Spleen (tissue), 11 donors: ENCODE measurements at regions not wholly inside any gene's neighbourhood (a gene's known extent, or its start where the extent isn't known, plus 50 kb on each side); places are given as distances from the start of the nearest gene placed in this dataset.
A peak's percentile ranks its signal among the peaks of the same experiment; 100 is the strongest.

ENCODE experiments used
- DNase-seq: peaks from one replicate; pipeline ENCODE4 v3.0.0-alpha.2; 2020
- H3K27ac ChIP-seq, 8 donors: fragments of 200-600 bp; sonication (generic) in 7 of 8; 1 replicate in 4 of 8; 2 replicates in 4 of 8; pipeline versions ENCODE4 v1.5.0 to v1.8.0; 2016 to 2021; ENCODE audit warnings: inconsistent platforms in 4 of 8, mild to moderate bottlenecking in 4 of 8, moderate library complexity in 1 of 8
- H3K27me3 ChIP-seq, 7 donors: fragments of 200-600 bp; sonication (generic) in 6 of 7; replicated peaks in 1 of 7; 1 replicate in 4 of 7; 2 replicates in 3 of 7; pipeline versions ENCODE4 v1.5.0 to v1.8.0; 2016 to 2021; ENCODE audit warnings: inconsistent platforms in 3 of 7, mild to moderate bottlenecking in 1 of 7
- H3K36me3 ChIP-seq, 6 donors: fragments of 200-600 bp; sonication (generic) in 5 of 6; 1 replicate in 4 of 6; 2 replicates in 2 of 6; pipeline versions ENCODE4 v1.5.0 to v1.8.0; 2016 to 2021; ENCODE audit warnings: inconsistent platforms in 2 of 6
- H3K4me1 ChIP-seq, 6 donors: fragments of 200-600 bp; sonication (generic) in 5 of 6; 1 replicate in 3 of 6; 2 replicates in 3 of 6; pipeline versions ENCODE4 v1.5.0 to v1.8.0; 2016 to 2021; ENCODE audit warnings: inconsistent platforms in 3 of 6
- H3K4me3 ChIP-seq, 8 donors: fragments of 200-600 bp; sonication (generic) in 7 of 8; 1 replicate in 4 of 8; 2 replicates in 4 of 8; pipeline versions ENCODE4 v1.5.0 to v1.8.0; 2016 to 2021; ENCODE audit warnings: inconsistent platforms in 4 of 8, mild to moderate bottlenecking in 4 of 8, moderate library complexity in 2 of 8
- H3K9me3 ChIP-seq, 8 donors: fragments of 200-600 bp; sonication (generic) in 7 of 8; 1 replicate in 4 of 8; 2 replicates in 4 of 8; pipeline versions ENCODE4 v1.5.0 to v1.8.0; 2016 to 2021; ENCODE audit warnings: inconsistent platforms in 4 of 8
- CTCF ChIP-seq, 11 experiments: fragments of 200-600 bp in 7 of 11; fragments of 450-650 bp in 4 of 11; sonication (generic) in 4 of 11; IDR thresholded peaks in 8 of 11; conservative IDR thresholded peaks in 3 of 11; 1 replicate in 7 of 11; 2 replicates in 4 of 11; pipeline versions ENCODE4 v1.4.0 to v1.8.0; 2016 to 2021; ENCODE audit warnings: antibody characterized with exemption in 11 of 11, inconsistent platforms in 4 of 11, mild to moderate bottlenecking in 1 of 11
- POLR2A ChIP-seq, 3 donors: fragments of 450-650 bp; IDR thresholded peaks; one replicate each; pipeline ENCODE4 v1.5.1; 2017; ENCODE audit warnings: antibody characterized with exemption in 3 of 3, mild to moderate bottlenecking in 1 of 3
- POLR2AphosphoS5 ChIP-seq, 3 donors: sonication (generic); formaldehyde crosslinking; IDR thresholded peaks; one replicate each; pipeline ENCODE4 v1.5.1; 2017; ENCODE audit warnings: antibody characterized with exemption in 3 of 3
- WGBS, 5 donors: extraction: QIAGEN DNeasy Blood & Tissue Kit in 3 of 5; methylation state at CpG; one replicate each; pipeline versions ENCODE4 v1.1.5 to v1.1.7; 2013 to 2018; 5-methylcytosine and 5-hydroxymethylcytosine counted together
- intact Hi-C: fragments of 100-400 bp; cut with DNase I; formaldehyde crosslinking; loops from one replicate; pipeline ENCODE4 v1.15.0; 2023; ENCODE audit warnings: low total_unique reads
- donor health status: healthy with polysubstance abuse.
- donor health status: DM: no; HTN: no; CAD: no; lungs with moderate emphysema.
- donor health status: DM: no; HTN: no; CAD: no.
- donor health status: Bipolar disorder and iron deficiency.
- donor health status: healthy.
- donor health status: DM: no; HTN: no; CAD: no.
- donor health status: DM: yes; HTN: yes; CAD: no.

- Histone ChIP-seq H3K9me3 (no peaks in the 10 kb centered on the region), H3K4me3 (no peak overlapping the region), H3K27ac (no peak overlapping the region), H3K36me3 (no peaks in the 10 kb centered on the region), H3K4me1 (peaks cover 0 to 25% (median 2%) of the 10 kb centered on the region in 6 donors), H3K27me3 (no peaks in the 10 kb centered on the region)
- TF ChIP-seq POLR2AphosphoS5 (IDR thresholded peaks at IDR 0.05) (no peak), CTCF (IDR thresholded peaks at IDR 0.05 in 8 of 11, conservative IDR thresholded peaks at IDR 0.05 in 3 of 11) (no peak), POLR2A (IDR thresholded peaks at IDR 0.05) (no peak)
- no peak for DNase-seq
- WGBS, 5 donors = 67 to 89% (median 80%) methylated on average over 1 of the region's 1 CpG
- intact Hi-C loops = no loop called here
These were observed 306.9 kb downstream of the QKI start for GRCh38 chr6:163721435-163721834.

DNA sequence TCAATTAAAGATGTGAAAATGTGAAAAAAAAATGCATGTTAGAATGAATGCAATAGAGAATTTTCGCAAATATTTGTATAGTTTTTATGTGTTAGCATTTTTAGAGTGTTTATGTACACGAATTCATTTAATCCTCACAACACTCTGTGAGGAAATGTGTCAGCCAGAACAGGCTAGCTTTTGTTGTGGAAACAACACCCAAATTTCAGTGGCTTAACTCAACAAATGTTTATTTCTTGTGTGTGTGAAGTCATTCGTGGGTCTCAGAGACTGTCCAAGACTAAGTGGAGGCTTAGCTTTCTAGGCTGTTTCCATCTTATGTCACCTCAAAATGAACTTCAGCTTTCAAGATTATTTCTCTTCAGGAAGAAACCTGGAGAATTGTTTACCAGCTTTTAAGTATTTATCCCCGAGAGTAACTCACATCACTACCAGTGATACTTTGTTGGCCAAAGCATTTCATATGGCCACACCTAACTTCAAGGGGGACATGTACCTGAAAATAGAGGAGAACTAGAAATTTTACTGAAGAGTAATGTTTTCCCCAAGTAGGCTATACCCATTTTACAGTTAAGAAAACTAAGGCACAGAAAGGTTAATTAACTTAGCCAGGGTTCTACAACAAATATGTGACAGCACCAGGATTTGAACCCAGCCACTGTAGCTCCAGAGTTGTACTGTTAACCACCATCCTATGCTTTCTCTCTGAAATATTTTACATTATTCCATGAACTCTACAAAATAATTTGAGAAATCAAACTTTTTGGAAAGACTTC, 306.1 kb downstream of the QKI start:
- no peak for TF ChIP-seq POLR2AphosphoS5 (IDR thresholded peaks at IDR 0.05)
- no peak for TF ChIP-seq POLR2A (IDR thresholded peaks at IDR 0.05)
- TF ChIP-seq CTCF (IDR thresholded peaks at IDR 0.05 in 8 of 11, conservative IDR thresholded peaks at IDR 0.05 in 3 of 11) = no peak
- Histone ChIP-seq H3K4me3 (no peak overlapping the region), H3K27ac (no peak overlapping the region), H3K9me3 (no peaks in the 10 kb centered on the region), H3K27me3 (no peaks in the 10 kb centered on the region), H3K36me3 (no peaks in the 10 kb centered on the region), H3K4me1 (peaks cover 0 to 28% (median 2%) of the 10 kb centered on the region in 6 donors)
- DNase-seq = no peak
- intact Hi-C loops = no loop called here
- 72 to 87% (median 82%) methylated on average over 4 of the region's 4 CpGs for WGBS, 5 donors

- WGBS, 5 donors = 86 to 93% (median 90%) methylated on average over 5 of the region's 5 CpGs
- intact Hi-C loops = no loop called here
- Histone ChIP-seq H3K4me1 (peaks cover 0 to 28% (median 2%) of the 10 kb centered on the region in 6 donors), H3K9me3 (no peaks in the 10 kb centered on the region), H3K36me3 (no peaks in the 10 kb centered on the region), H3K4me3 (no peak overlapping the region), H3K27ac (no peak overlapping the region), H3K27me3 (no peaks in the 10 kb centered on the region)
- no peak for TF ChIP-seq POLR2A (IDR thresholded peaks at IDR 0.05)
- TF ChIP-seq POLR2AphosphoS5 (IDR thresholded peaks at IDR 0.05) = no peak
- TF ChIP-seq CTCF (IDR thresholded peaks at IDR 0.05 in 8 of 11, conservative IDR thresholded peaks at IDR 0.05 in 3 of 11) = no peak
- no peak for DNase-seq
These were observed 305.5 kb downstream of the QKI start for GRCh38 chr6:163720005-163720404.

DNA sequence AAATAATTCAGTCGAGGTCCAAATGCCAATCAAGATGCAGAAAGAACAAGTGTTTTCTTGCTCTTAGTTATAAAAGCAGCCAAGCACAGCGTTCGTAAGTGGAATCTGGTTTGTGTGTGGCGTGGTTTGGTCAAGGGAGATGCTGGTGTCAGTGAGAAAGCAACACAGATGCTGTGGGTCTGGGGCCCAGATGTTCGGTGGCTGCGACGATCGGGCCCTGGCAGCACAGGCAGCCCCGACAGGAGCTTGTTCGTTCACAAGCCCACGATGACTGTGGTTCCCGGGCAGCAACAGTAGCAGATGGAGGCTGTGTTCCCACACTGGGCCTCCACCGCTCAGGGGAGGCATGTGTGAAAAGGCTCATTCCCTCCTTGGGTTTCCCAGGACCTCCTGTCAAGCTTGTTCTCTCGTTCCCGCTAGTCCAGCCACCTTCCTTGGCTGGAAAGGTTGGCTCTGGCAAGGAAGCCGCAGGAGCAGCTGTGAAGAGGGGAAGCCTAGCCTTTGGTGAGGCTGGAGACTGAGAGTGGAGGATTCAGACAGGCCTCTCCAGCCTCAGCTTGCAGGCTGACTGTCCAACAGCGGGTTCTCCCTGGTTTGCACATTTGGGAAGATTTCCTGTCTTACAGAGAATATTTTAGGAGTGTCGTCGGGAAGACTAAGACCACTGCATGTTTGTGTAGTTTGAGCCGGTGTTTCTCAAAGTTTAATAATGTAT, 304.7 kb downstream of the QKI start:
- WGBS, 5 donors = 77 to 84% (median 78%) methylated on average over 19 to 20 of the region's 20 CpGs
- DNase-seq = peak; percentile 60
- Histone ChIP-seq H3K4me1 (peaks cover 0 to 28% (median 2%) of the 10 kb centered on the region in 6 donors), H3K4me3 (no peak overlapping the region), H3K36me3 (no peaks in the 10 kb centered on the region), H3K9me3 (no peaks in the 10 kb centered on the region), H3K27me3 (no peaks in the 10 kb centered on the region), H3K27ac (no peak overlapping the region)
- TF ChIP-seq CTCF (IDR thresholded peaks at IDR 0.05 in 8 of 11, conservative IDR thresholded peaks at IDR 0.05 in 3 of 11) (no peak), POLR2AphosphoS5 (IDR thresholded peaks at IDR 0.05) (no peak), POLR2A (IDR thresholded peaks at IDR 0.05) (no peak)
- intact Hi-C loops = no loop called here
